ENCODE measurements at regions not wholly inside any gene's neighbourhood (a gene's known extent, or its start where the extent isn't known, plus 50 kb on each side); places are given as distances from the start of the nearest gene placed in this dataset.

GRCh38 chr21:23247334-23247733 lies 2249.1 kb downstream of the NCAM2 start:
- Histone ChIP-seq H3K9me3 (ENCODE audit: insufficient read depth, low read depth, low read length) (no peaks in the 10 kb centered on the region), H3K27me3 (ENCODE audit: insufficient read depth, low read length) (no peaks in the 10 kb centered on the region), H3K4me1 (ENCODE audit: insufficient read depth, low read length) (peaks cover 3% of the 10 kb centered on the region; the same call in 1 of the 2 replicates), H3K27ac (ENCODE audit: low read length) (no peak overlapping the region), H3K9ac (ENCODE audit: low read depth, low read length) (no peak overlapping the region), H3K36me3 (ENCODE audit: insufficient read depth, low read depth, low read length) (no peaks in the 10 kb centered on the region), H3K4me3 (ENCODE audit: low read length) (no peak overlapping the region)

GRCh38 chr21:23245255-23245654 lies 2247.0 kb downstream of the NCAM2 start:
- Histone ChIP-seq H3K9ac (ENCODE audit: low read depth, low read length) (no peak overlapping the region), H3K9me3 (ENCODE audit: insufficient read depth, low read depth, low read length) (no peaks in the 10 kb centered on the region), H3K27me3 (ENCODE audit: insufficient read depth, low read length) (no peaks in the 10 kb centered on the region), H3K36me3 (ENCODE audit: insufficient read depth, low read depth, low read length) (no peaks in the 10 kb centered on the region), H3K27ac (ENCODE audit: low read length) (no peak overlapping the region), H3K4me1 (ENCODE audit: insufficient read depth, low read length) (peaks cover 3% of the 10 kb centered on the region; the same call in 1 of the 2 replicates), H3K4me3 (ENCODE audit: low read length) (no peak overlapping the region)

GRCh38 chr21:23223882-23224281 lies 2225.7 kb downstream of the NCAM2 start:
- H3K9ac ChIP-seq (ENCODE audit: low read depth, low read length): no peak overlapping the region
- peak overlapping the region; percentile 35 for H3K27ac ChIP-seq (ENCODE audit: low read length)
- H3K4me1 ChIP-seq (ENCODE audit: insufficient read depth, low read length): peaks cover 13% of the 10 kb centered on the region; the same call in 1 of the 2 replicates
- no peaks in the 10 kb centered on the region for H3K36me3 ChIP-seq (ENCODE audit: insufficient read depth, low read depth, low read length)
- no peaks in the 10 kb centered on the region for H3K27me3 ChIP-seq (ENCODE audit: insufficient read depth, low read length)
- H3K4me3 ChIP-seq (ENCODE audit: low read length): peak overlapping the region; percentile 19
- no peaks in the 10 kb centered on the region; the same call in 1 of the 2 replicates for H3K9me3 ChIP-seq (ENCODE audit: insufficient read depth, low read depth, low read length)

GRCh38 chr21:23218667-23219066 lies 2220.5 kb downstream of the NCAM2 start:
- H3K9me3 ChIP-seq (ENCODE audit: insufficient read depth, low read depth, low read length): peaks cover 5% of the 10 kb centered on the region

GRCh38 chr21:23217597-23217996 lies 2219.4 kb downstream of the NCAM2 start:
- H3K27ac ChIP-seq (ENCODE audit: low read length): no peak overlapping the region
- H3K4me1 ChIP-seq (ENCODE audit: insufficient read depth, low read length): no peaks in the 10 kb centered on the region
- no peaks in the 10 kb centered on the region for H3K27me3 ChIP-seq (ENCODE audit: insufficient read depth, low read length)
- no peaks in the 10 kb centered on the region for H3K36me3 ChIP-seq (ENCODE audit: insufficient read depth, low read depth, low read length)
- H3K9me3 ChIP-seq (ENCODE audit: insufficient read depth, low read depth, low read length): peaks cover 16% of the 10 kb centered on the region
- H3K4me3 ChIP-seq (ENCODE audit: low read length): no peak overlapping the region
- H3K9ac ChIP-seq (ENCODE audit: low read depth, low read length): no peak overlapping the region

More at GRCh38 chr21:23218667-23219066, 2220.5 kb downstream of the NCAM2 start:
- Histone ChIP-seq H3K9ac (ENCODE audit: low read depth, low read length) (no peak overlapping the region), H3K27ac (ENCODE audit: low read length) (no peak overlapping the region), H3K27me3 (ENCODE audit: insufficient read depth, low read length) (no peaks in the 10 kb centered on the region), H3K4me1 (ENCODE audit: insufficient read depth, low read length) (peaks cover 1% of the 10 kb centered on the region; the same call in 1 of the 2 replicates), H3K36me3 (ENCODE audit: insufficient read depth, low read depth, low read length) (no peaks in the 10 kb centered on the region), H3K4me3 (ENCODE audit: low read length) (no peak overlapping the region)

GRCh38 chr21:23215261-23215660 lies 2217.1 kb downstream of the NCAM2 start:
- Histone ChIP-seq H3K9me3 (ENCODE audit: insufficient read depth, low read depth, low read length) (peaks cover 27% of the 10 kb centered on the region), H3K27ac (ENCODE audit: low read length) (no peak overlapping the region), H3K9ac (ENCODE audit: low read depth, low read length) (no peak overlapping the region), H3K4me3 (ENCODE audit: low read length) (no peak overlapping the region), H3K36me3 (ENCODE audit: insufficient read depth, low read depth, low read length) (no peaks in the 10 kb centered on the region), H3K4me1 (ENCODE audit: insufficient read depth, low read length) (no peaks in the 10 kb centered on the region), H3K27me3 (ENCODE audit: insufficient read depth, low read length) (no peaks in the 10 kb centered on the region)
